Lower lobe of right lung (tissue), 2 donors: ENCODE measurements at regions not wholly inside any gene's neighbourhood (a gene's known extent, or its start where the extent isn't known, plus 50 kb on each side); places are given as distances from the start of the nearest gene placed in this dataset.

Experiments used
- ATAC-seq, 2 donors: fragments of 200-7000 bp; cut with Tn5 transposase; one replicate each; pipeline ENCODE4 v1.9.1; 2020 to 2022; ENCODE audit warnings: mild to moderate bottlenecking in 2 of 2, moderate library complexity in 2 of 2
- DNase-seq: peaks from one replicate; pipeline ENCODE4 v3.0.0-alpha.2; 2020
- H3K27ac ChIP-seq: fragments of 200-600 bp; one replicate; pipeline ENCODE4 v1.8.0; 2022
- H3K27me3 ChIP-seq: fragments of 200-600 bp; one replicate; pipeline ENCODE4 v1.8.0; 2022; ENCODE audit warnings: low read depth
- H3K36me3 ChIP-seq: fragments of 200-600 bp; one replicate; pipeline ENCODE4 v1.8.0; 2022; ENCODE audit warnings: mild to moderate bottlenecking
- H3K4me1 ChIP-seq: fragments of 200-600 bp; one replicate; pipeline ENCODE4 v1.8.0; 2022
- H3K4me3 ChIP-seq: fragments of 200-600 bp; one replicate; pipeline ENCODE4 v1.8.0; 2022; ENCODE audit warnings: mild to moderate bottlenecking
- H3K9me3 ChIP-seq: fragments of 200-600 bp; one replicate; pipeline ENCODE4 v1.8.0; 2022
- intact Hi-C: fragments of 100-400 bp; cut with DNase I; formaldehyde crosslinking; loops from one replicate; pipeline ENCODE4 v1.11.0; 2022
- TF ChIP-seq, protein P1 (sequence below): fragments of 200-600 bp; IDR thresholded peaks from one replicate; pipeline ENCODE4 v1.8.0; 2022; ENCODE audit warnings: antibody characterized with exemption, mild to moderate bottlenecking
- donor health status: DM: no; HTN: yes; CAD: no; lungs with severe emphysema.

DNA sequence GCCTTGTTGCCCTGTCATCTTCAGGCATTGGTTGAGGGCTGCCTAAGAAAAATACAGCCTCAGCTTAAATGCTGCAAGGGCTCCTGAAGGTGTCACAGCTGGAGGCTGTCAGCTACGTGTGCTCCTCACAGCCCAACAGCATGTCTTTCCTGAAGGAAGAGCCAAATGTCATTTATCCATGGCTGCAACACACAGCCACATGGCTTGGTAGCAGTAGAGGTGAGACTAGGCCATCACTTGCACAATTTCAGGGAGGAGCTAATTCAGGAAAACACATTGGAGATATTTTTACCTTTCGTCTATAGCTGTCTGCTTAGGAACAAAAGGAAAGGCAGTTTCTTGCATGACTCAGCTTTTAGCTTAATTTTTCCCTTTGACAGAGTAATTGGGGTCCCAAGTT is 260.7 kb downstream of the SYK start:
- no peak overlapping the region for H3K4me3 ChIP-seq
- H3K9me3 ChIP-seq, result no peaks in the 10 kb centered on the region
- intact Hi-C loops, result no loop called here
- ATAC-seq (no peak), DNase-seq (no peak)
- H3K4me1 ChIP-seq, result peaks cover 35% of the 10 kb centered on the region
- H3K36me3 ChIP-seq, result no peaks in the 10 kb centered on the region
- TF ChIP-seq, protein P1, sequence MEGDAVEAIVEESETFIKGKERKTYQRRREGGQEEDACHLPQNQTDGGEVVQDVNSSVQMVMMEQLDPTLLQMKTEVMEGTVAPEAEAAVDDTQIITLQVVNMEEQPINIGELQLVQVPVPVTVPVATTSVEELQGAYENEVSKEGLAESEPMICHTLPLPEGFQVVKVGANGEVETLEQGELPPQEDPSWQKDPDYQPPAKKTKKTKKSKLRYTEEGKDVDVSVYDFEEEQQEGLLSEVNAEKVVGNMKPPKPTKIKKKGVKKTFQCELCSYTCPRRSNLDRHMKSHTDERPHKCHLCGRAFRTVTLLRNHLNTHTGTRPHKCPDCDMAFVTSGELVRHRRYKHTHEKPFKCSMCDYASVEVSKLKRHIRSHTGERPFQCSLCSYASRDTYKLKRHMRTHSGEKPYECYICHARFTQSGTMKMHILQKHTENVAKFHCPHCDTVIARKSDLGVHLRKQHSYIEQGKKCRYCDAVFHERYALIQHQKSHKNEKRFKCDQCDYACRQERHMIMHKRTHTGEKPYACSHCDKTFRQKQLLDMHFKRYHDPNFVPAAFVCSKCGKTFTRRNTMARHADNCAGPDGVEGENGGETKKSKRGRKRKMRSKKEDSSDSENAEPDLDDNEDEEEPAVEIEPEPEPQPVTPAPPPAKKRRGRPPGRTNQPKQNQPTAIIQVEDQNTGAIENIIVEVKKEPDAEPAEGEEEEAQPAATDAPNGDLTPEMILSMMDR, result no peak
- no peaks in the 10 kb centered on the region for H3K27me3 ChIP-seq
- H3K27ac ChIP-seq, result no peak overlapping the region

DNA sequence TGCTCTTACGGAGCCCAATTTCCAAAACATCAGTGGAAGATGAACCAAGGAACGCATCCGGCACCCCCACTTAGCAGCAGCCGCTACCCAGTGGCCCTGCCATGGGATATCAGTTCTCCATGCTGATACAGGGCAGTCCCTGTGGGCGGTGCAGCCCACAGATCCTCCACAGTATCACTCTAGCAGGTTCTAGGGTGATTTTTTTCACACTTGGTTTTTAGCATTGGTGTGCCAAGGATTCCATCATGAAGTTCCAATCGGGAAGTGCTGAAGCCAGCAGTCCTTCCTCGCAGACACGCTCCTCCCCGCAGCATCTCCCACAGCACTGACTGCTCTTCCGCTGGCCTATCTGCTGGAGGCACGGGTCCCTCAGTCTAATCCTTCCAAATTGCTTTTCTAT is 261.9 kb downstream of the SYK start:
- ATAC-seq (no peak), DNase-seq (no peak)
- Histone ChIP-seq H3K4me1 (peaks cover 35% of the 10 kb centered on the region), H3K27ac (no peak overlapping the region), H3K36me3 (no peaks in the 10 kb centered on the region), H3K9me3 (no peaks in the 10 kb centered on the region), H3K4me3 (no peak overlapping the region), H3K27me3 (no peaks in the 10 kb centered on the region)
- TF ChIP-seq, protein P1, result no peak
- intact Hi-C loops, result no loop called here

DNA sequence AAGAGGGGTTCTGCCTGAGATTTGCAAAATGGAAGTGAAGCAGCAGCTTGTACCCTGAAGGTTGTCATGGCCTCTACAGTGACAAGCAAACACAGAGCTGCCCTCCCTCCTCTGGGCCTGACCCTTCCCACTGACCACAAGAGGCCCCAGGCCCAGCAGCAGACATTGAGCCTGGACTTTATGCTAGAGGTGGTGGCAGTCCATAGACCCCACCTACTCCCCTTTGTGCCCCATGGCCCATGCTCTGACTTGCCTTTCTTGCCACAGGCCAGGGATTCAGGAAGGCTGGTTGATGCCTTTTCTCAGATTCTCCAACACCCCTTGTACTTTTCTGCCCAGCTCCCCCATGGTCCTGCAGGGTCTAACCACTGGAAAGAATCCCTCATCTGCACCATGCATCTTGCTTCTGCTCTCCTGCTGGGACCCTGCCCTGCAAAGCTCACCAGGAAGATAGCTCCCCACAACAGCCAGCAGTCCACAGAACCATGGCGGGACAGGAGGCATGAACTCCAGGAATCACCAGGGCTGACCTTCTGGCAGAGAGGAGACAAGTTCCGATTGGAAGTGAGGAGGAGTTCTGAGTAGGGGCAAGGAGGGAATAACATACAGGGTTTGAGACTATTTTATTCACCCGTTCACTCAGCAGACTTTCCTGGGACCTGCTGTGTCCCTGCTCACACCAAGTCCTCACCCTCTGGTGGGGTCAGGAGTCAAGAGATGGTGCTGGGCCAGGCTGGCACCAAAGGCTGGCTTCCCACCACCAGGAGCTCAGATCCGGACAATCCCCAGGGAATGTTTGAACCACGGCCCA is 263.8 kb downstream of the SYK start:
- no peak overlapping the region for H3K4me3 ChIP-seq
- TF ChIP-seq, protein P1, result no peak
- intact Hi-C loops, result no loop called here
- DNase-seq (no peak), ATAC-seq (no peak)
- no peaks in the 10 kb centered on the region for H3K36me3 ChIP-seq
- peaks cover 19% of the 10 kb centered on the region for H3K4me1 ChIP-seq
- H3K9me3 ChIP-seq, result no peaks in the 10 kb centered on the region
- no peaks in the 10 kb centered on the region for H3K27me3 ChIP-seq
- no peak overlapping the region for H3K27ac ChIP-seq

DNA sequence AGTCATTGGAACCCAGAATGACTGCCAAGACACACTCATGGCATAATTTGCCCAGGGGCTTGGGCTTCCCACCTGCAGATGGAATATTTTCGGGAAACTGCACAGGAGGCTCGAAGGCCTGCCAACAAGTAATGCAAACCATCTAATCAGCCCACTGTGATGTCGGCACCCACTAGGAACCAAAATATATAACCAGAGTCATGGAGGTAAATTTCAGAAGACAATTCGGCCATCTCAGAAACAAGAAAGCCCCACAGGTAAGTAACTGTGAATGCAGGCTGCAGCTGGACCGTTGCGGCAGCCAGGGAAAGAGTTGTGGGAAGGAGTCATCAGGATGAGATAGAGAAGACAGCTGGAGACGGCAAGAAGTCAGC is 264.4 kb downstream of the SYK start:
- no peaks in the 10 kb centered on the region for H3K9me3 ChIP-seq
- ATAC-seq, result no peak
- no peak overlapping the region for H3K27ac ChIP-seq
- H3K4me1 ChIP-seq, result peaks cover 15% of the 10 kb centered on the region
- H3K4me3 ChIP-seq, result no peak overlapping the region
- intact Hi-C loops, result no loop called here
- no peaks in the 10 kb centered on the region for H3K27me3 ChIP-seq
- DNase-seq, result no peak
- H3K36me3 ChIP-seq, result no peaks in the 10 kb centered on the region
- TF ChIP-seq, protein P1, result no peak

DNA sequence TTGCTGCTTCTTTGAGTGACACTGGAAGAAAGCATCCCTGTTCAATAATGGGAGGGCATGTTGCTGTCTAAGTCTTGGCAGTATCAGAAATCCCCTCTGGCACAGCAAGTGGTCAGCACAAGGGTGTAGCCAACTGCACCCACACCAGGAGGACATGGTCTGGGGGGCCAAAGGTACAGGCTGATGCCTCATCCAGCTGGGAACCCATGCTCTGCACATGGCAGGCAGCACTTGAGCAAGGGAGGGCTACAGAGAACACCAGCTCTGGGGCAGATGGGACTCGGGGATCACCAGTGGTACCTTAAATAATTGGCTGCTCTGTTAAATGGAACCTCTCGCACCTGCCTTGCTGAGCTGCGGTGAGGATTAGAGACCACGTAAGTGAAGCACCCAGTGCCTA is 265.2 kb downstream of the SYK start:
- DNase-seq, result no peak

More for the DNA sequence above, 265.2 kb downstream of the SYK start:
- no peak for ATAC-seq
- no peaks in the 10 kb centered on the region for H3K9me3 ChIP-seq
- H3K27me3 ChIP-seq, result no peaks in the 10 kb centered on the region
- intact Hi-C loops, result no loop called here
- TF ChIP-seq, protein P1, result no peak
- peaks cover 15% of the 10 kb centered on the region for H3K4me1 ChIP-seq
- H3K4me3 ChIP-seq, result no peak overlapping the region
- H3K36me3 ChIP-seq, result no peaks in the 10 kb centered on the region
- no peak overlapping the region for H3K27ac ChIP-seq
